ENCODE measurements at regions not wholly inside any gene's neighbourhood (a gene's known extent, or its start where the extent isn't known, plus 50 kb on each side); places are given as distances from the start of the nearest gene placed in this dataset.

- no peak overlapping the region for H3K9ac ChIP-seq (ENCODE audit: insufficient read depth, low read length)
- H3K27ac ChIP-seq (ENCODE audit: insufficient read depth, low read length): no peak overlapping the region
- no peaks in the 10 kb centered on the region for H3K4me1 ChIP-seq (ENCODE audit: control insufficient read depth, extremely low read depth, insufficient read depth, low read length)
- no peaks in the 10 kb centered on the region for H3K36me3 ChIP-seq (ENCODE audit: control insufficient read depth, insufficient read depth, low read length)
- no peaks in the 10 kb centered on the region for H3K9me3 ChIP-seq (ENCODE audit: control insufficient read depth, insufficient read depth, low read depth, low read length)
- no peak overlapping the region for H3K4me3 ChIP-seq (replicated peaks in 1 of 4; ENCODE audit: control extremely low read depth in 1 of 4, insufficient read depth in 1 of 4, low read depth in 3 of 4, low read length in 4 of 4)
- DNase-seq (ENCODE audit: low read depth in 2 of 2): no peak
- H3K79me2 ChIP-seq (ENCODE audit: control insufficient read depth, insufficient read depth, low read length): no peaks in the 10 kb centered on the region
- no peaks in the 10 kb centered on the region for H3K27me3 ChIP-seq (ENCODE audit: control insufficient read depth, insufficient read depth, low read length)
- no peaks in the 10 kb centered on the region for H4K20me1 ChIP-seq (ENCODE audit: control insufficient read depth, extremely low read depth, insufficient read depth, low read length)
- H3K4me2 ChIP-seq (ENCODE audit: extremely low read depth, insufficient read depth, low read length): no peak overlapping the region
- TF ChIP-seq CTCF (conservative IDR thresholded peaks at IDR 0.05 in 1 of 2, IDR thresholded peaks at IDR 0.05 in 1 of 2; ENCODE audit: low read depth in 1 of 2, low read length in 2 of 2) (no peak), EZH2 (IDR thresholded peaks at IDR 0.05; ENCODE audit: low read length, missing control alignments) (no peak)
- no peak overlapping the region for H2AFZ ChIP-seq (ENCODE audit: low read length)
Measured at GRCh38 chr1:57683037-57683942, 259.4 kb upstream of the DAB1 start.

GRCh38 chr1:57678138-57678537 lies 254.3 kb upstream of the DAB1 start:
- no peak overlapping the region for H3K4me2 ChIP-seq (ENCODE audit: extremely low read depth, insufficient read depth, low read length)
- no peak overlapping the region for H2AFZ ChIP-seq (ENCODE audit: low read length)
- no peak overlapping the region for H3K27ac ChIP-seq (ENCODE audit: insufficient read depth, low read length)

GRCh38 chr1:57675776-57676175 lies 251.9 kb upstream of the DAB1 start:
- TF ChIP-seq CTCF (conservative IDR thresholded peaks at IDR 0.05 in 1 of 2, IDR thresholded peaks at IDR 0.05 in 1 of 2; ENCODE audit: low read depth in 1 of 2, low read length in 2 of 2): no peak
- no peak for TF ChIP-seq EZH2 (IDR thresholded peaks at IDR 0.05; ENCODE audit: low read length, missing control alignments)
- H4K20me1 ChIP-seq (ENCODE audit: control insufficient read depth, extremely low read depth, insufficient read depth, low read length): no peaks in the 10 kb centered on the region
- H2AFZ ChIP-seq (ENCODE audit: low read length): no peak overlapping the region
- H3K9ac ChIP-seq (ENCODE audit: insufficient read depth, low read length): no peak overlapping the region
- no peak overlapping the region for H3K4me3 ChIP-seq (replicated peaks in 1 of 4; ENCODE audit: control extremely low read depth in 1 of 4, insufficient read depth in 1 of 4, low read depth in 3 of 4, low read length in 4 of 4)
- no peak overlapping the region for H3K4me2 ChIP-seq (ENCODE audit: extremely low read depth, insufficient read depth, low read length)
- H3K27me3 ChIP-seq (ENCODE audit: control insufficient read depth, insufficient read depth, low read length): no peaks in the 10 kb centered on the region
- no peaks in the 10 kb centered on the region for H3K4me1 ChIP-seq (ENCODE audit: control insufficient read depth, extremely low read depth, insufficient read depth, low read length)
- H3K9me3 ChIP-seq (ENCODE audit: control insufficient read depth, insufficient read depth, low read depth, low read length): no peaks in the 10 kb centered on the region
- no peaks in the 10 kb centered on the region for H3K79me2 ChIP-seq (ENCODE audit: control insufficient read depth, insufficient read depth, low read length)
- no peaks in the 10 kb centered on the region for H3K36me3 ChIP-seq (ENCODE audit: control insufficient read depth, insufficient read depth, low read length)
- no peak overlapping the region for H3K27ac ChIP-seq (ENCODE audit: insufficient read depth, low read length)
- no peak for DNase-seq (ENCODE audit: low read depth in 2 of 2)

More at GRCh38 chr1:57678138-57678537, 254.3 kb upstream of the DAB1 start:
- Histone ChIP-seq H3K36me3 (ENCODE audit: control insufficient read depth, insufficient read depth, low read length) (no peaks in the 10 kb centered on the region), H3K27me3 (ENCODE audit: control insufficient read depth, insufficient read depth, low read length) (no peaks in the 10 kb centered on the region), H3K9me3 (ENCODE audit: control insufficient read depth, insufficient read depth, low read depth, low read length) (no peaks in the 10 kb centered on the region), H3K4me3 (replicated peaks in 1 of 4; ENCODE audit: control extremely low read depth in 1 of 4, insufficient read depth in 1 of 4, low read depth in 3 of 4, low read length in 4 of 4) (no peak overlapping the region), H3K79me2 (ENCODE audit: control insufficient read depth, insufficient read depth, low read length) (no peaks in the 10 kb centered on the region), H3K9ac (ENCODE audit: insufficient read depth, low read length) (no peak overlapping the region), H3K4me1 (ENCODE audit: control insufficient read depth, extremely low read depth, insufficient read depth, low read length) (no peaks in the 10 kb centered on the region), H4K20me1 (ENCODE audit: control insufficient read depth, extremely low read depth, insufficient read depth, low read length) (no peaks in the 10 kb centered on the region)
- DNase-seq (ENCODE audit: low read depth in 2 of 2): no peak
- no peak for TF ChIP-seq CTCF (conservative IDR thresholded peaks at IDR 0.05 in 1 of 2, IDR thresholded peaks at IDR 0.05 in 1 of 2; ENCODE audit: low read depth in 1 of 2, low read length in 2 of 2)
